Endothelial cell of umbilical vein (primary cell): ENCODE measurements at regions not wholly inside any gene's neighbourhood (a gene's known extent, or its start where the extent isn't known, plus 50 kb on each side); places are given as distances from the start of the nearest gene placed in this dataset.

Source experiments
- EZH2 ChIP-seq: IDR thresholded peaks from 2 replicates; pipeline ENCODE4 v1.6.1; 2012; ENCODE audit warnings: borderline replicate concordance, low read depth, mild to moderate bottlenecking, moderate library complexity, low read length, inconsistent platforms; ENCODE audit not compliant: severe bottlenecking
- FOS ChIP-seq: IDR thresholded peaks from 2 replicates; pipeline ENCODE4 v1.6.1; 2011; ENCODE audit warnings: mild to moderate bottlenecking, low read length, moderate library complexity, borderline replicate concordance; ENCODE audit not compliant: insufficient read depth
- MYC ChIP-seq: IDR thresholded peaks from one replicate; pipeline ENCODE4 v1.6.1; 2011; ENCODE audit warnings: mild to moderate bottlenecking, low read depth, low read length
- POLR2A ChIP-seq: IDR thresholded peaks from 2 replicates; pipeline ENCODE4 v1.6.1; 2012; ENCODE audit warnings: low read depth, mild to moderate bottlenecking, control low read depth, low read length
- POLR2AphosphoS5 ChIP-seq: IDR thresholded peaks from 2 replicates; pipeline ENCODE4 v1.6.1; 2012; ENCODE audit warnings: low read depth, mild to moderate bottlenecking, control low read depth, low read length, moderate library complexity; ENCODE audit not compliant: insufficient read depth
- TF ChIP-seq, protein P1 (sequence below), 2 donors: IDR thresholded peaks; 1 replicate in 1 of 2; 2 replicates in 1 of 2; pipeline ENCODE4 v1.5.1; 2011; ENCODE audit warnings: low read length in 2 of 2, mild to moderate bottlenecking in 2 of 2, moderate library complexity in 2 of 2, control low read depth in 1 of 2, inconsistent platforms in 1 of 2, low read depth in 1 of 2; ENCODE audit not compliant: insufficient read depth in 1 of 2; ENCODE audit errors: extremely low read depth in 1 of 2
- TF ChIP-seq, protein P2 (sequence below): IDR thresholded peaks from 2 replicates; pipeline ENCODE4 v1.6.1; 2011; ENCODE audit not compliant: insufficient read depth, insufficient read length

DNA sequence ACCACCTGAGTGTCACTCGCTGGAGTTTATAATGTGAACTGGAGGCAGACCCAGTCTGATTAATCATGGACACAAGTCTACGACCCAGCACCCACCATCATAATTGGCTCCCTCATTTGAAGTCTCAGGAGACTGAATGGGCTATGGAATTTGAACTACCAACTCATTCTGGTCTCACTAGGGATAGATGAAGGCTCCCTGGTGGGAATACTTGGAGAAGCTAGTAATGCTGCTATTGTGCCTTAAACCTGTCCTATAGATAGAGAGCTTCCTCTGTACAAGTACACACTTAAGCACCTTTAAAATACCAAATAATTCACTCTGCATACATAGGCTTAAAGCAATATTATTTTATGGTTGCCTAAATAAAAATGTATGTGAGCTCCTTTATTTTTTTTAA is 90.8 kb upstream of the SMARCAD1 start:
- TF ChIP-seq, protein P1, sequence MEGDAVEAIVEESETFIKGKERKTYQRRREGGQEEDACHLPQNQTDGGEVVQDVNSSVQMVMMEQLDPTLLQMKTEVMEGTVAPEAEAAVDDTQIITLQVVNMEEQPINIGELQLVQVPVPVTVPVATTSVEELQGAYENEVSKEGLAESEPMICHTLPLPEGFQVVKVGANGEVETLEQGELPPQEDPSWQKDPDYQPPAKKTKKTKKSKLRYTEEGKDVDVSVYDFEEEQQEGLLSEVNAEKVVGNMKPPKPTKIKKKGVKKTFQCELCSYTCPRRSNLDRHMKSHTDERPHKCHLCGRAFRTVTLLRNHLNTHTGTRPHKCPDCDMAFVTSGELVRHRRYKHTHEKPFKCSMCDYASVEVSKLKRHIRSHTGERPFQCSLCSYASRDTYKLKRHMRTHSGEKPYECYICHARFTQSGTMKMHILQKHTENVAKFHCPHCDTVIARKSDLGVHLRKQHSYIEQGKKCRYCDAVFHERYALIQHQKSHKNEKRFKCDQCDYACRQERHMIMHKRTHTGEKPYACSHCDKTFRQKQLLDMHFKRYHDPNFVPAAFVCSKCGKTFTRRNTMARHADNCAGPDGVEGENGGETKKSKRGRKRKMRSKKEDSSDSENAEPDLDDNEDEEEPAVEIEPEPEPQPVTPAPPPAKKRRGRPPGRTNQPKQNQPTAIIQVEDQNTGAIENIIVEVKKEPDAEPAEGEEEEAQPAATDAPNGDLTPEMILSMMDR (IDR thresholded peaks at IDR 0.05; ENCODE audit: extremely low read depth in 1 of 2, insufficient read depth in 1 of 2, low read depth in 1 of 2, low read length in 2 of 2): no peak
- TF ChIP-seq POLR2A (no peak), POLR2AphosphoS5 (no peak), MYC (no peak), EZH2 (no peak), FOS (no peak)
- TF ChIP-seq, protein P2, sequence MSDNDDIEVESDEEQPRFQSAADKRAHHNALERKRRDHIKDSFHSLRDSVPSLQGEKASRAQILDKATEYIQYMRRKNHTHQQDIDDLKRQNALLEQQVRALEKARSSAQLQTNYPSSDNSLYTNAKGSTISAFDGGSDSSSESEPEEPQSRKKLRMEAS: no peak
